ENCODE measurements at regions not wholly inside any gene's neighbourhood (a gene's known extent, or its start where the extent isn't known, plus 50 kb on each side); places are given as distances from the start of the nearest gene placed in this dataset.

DNA sequence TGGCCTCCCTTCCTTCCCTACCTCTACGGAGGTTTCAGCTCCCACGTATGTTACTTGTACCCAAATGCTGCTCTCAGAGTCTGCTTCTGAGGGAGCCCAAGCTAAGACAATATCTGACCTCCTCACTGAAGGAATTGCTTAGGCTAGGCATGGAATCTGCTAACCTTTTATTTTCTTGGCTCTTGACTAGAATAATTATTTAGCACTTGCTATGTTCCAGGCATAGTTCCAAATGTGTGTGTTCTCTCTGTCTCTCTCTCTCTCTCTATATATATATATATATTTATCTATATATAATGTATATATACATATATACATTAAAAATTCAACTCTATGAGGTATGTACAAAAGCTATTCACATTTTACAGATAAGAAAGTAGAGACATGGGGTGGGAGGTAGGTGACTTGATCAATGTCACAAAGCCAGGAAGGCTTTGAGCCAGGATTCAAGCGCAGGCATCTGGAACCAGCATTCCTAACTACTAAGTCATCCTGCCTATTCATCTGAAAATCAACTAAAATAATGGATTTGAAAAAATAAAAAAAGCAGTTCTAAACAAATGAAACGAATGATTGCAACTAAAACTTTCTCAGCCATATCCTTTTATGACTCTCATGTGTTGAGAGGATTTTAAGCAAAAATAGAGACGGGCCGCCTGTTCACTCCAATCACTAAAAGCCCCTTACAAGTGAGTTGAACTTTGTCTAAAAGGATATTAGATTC is 189.7 kb upstream of the JAG1 start:
- DNase-seq, result no peak

DNA sequence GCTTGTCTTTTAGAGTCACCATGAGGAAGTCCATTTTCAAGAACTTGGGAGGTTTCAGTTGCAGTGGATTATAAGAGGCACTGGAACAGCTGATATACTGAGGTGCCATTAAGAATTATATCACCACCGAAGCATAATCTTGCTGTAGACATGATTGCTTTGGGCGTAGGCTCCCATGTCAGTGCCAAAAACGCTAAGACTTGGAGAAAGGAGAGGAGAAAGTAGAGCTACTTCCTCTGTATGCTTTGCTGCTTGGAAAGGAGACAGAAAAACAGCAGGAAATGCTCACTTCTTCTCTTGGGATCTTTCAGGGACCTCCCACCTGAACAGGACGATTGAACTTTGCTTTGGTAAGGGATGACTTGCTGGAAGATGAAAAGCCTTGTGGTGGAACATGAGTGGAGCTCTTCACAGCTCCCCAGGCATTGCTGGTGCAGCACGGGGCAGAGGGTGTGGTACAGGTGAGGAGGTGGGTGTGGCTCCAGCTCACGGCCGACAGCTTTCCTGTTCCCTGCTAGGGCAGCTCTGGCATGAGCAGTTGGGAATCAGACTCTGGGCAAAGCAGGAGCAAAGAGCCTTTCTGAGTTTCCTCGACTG is 190.4 kb upstream of the JAG1 start:
- DNase-seq, result no peak

DNA sequence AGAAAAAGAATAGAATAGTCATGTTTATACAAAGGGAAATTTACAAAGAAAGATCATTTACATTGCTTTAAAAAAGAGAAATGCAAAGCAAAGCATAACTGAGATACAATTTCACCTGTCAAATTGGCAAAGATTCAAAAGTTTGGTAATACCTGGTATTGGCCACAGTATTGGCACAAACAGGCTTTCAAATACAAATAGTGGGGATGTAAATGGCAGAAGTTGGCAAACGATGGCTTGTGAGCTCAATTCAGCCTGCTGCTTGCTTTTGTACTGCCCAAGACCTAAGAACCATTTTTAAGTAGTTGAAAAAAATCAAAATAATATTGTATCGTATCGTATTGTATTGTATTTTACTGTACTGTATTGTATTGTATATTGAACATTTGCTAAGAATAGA is 194.5 kb upstream of the JAG1 start:
- no peak for DNase-seq

DNA sequence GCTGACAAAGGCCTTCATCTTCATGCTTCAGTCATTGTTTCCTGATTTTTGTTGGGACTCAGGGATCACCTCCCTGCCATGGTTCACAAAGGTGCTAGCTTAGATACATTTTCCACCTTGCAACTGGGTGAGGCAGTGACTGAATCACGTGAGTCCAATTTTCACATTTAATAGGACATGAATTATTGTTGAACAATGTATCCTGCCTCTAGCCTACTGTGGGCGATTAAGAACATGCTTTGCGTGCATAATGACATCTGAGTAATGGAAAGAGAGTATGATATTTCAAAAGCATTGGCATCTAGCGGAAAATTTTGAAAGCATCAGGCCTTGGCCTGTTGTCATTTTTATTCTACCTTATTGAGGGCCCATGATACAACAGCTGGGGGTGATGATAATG is 199.2 kb upstream of the JAG1 start:
- DNase-seq, result no peak

DNA sequence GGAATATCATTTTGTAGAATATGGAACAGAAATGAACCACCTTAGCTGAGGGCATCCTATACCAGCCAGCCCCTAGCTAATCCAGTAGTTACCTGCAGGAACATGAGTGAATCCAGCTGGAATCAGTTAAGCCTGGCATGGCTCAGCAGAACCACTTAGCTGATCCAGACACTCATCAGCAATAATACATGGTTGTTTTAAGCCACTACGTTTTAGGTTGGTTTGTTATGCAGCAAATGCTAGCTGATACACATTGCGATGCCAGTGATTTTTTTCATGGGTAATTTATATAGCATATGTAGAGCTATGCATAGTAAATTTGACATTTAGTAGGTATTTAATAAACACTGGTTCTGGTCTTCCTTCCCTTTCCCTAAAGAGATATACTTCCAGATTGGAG is 201.9 kb upstream of the JAG1 start:
- no peak for DNase-seq

- DNase-seq, result no peak
Measured at GRCh38 chr20:10876558-10876957, 202.8 kb upstream of the JAG1 start.

DNA sequence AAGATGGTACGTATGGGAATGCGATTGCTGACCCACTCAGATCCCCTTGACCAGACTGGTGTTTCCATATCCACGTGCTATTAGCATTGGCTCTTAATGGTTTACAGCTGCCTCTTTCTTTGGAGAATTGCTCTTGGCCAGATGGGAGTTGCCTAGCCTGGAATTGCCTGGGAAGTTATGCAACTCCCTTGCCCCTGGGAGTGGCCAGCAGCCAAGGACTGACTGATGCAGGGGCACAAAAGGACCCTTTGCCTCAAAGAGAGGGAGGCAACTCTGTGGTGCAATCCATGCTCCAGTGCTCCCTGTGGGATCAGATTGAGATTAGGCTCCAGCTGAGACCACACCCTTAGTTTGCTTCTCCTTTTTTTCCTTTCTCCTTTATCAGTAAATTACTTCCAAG is 203.5 kb upstream of the JAG1 start:
- DNase-seq, result no peak

DNA sequence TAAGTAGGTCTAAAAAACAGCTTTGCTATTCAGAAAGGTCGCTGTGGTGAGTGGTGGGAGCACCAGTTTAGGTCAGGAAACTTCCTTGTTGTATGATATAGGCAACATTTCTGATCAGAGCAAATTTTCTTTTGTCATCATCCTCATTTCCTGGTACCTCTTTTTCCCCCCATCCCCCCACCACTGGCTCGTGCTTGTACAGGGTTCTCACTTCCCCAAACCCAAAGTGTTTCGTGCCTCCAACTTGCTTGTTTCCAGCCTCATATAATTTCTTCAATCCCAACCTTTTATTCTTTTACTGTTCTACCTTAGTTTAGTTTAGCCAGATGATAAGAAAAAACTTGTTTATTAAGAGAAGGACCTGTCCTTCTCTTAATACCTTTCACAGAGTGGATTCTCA is 209.4 kb upstream of the JAG1 start:
- no peak for DNase-seq

DNA sequence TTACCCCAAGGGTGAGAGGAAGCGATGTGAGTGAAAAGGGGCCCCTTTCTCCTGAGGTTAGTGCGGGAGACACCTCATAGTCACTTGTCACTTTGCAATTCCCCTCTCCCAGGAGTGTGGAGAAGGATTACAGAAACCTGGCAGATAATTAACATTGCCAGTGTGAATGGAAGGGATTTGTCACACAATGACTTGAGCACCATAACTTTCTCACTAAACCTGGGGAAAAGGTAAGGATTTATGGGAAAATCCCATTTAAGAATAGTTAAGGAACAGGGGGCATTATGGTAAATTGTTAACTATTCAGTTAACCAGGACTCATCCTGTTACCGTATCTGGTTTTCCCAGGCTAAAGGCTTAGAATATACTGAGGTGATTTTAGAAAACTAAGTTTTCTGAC is 219.5 kb upstream of the JAG1 start:
- DNase-seq, result no peak

GRCh38 chr20:10897336-10897735 is 223.5 kb upstream of the JAG1 start:
- no peak for DNase-seq

DNA sequence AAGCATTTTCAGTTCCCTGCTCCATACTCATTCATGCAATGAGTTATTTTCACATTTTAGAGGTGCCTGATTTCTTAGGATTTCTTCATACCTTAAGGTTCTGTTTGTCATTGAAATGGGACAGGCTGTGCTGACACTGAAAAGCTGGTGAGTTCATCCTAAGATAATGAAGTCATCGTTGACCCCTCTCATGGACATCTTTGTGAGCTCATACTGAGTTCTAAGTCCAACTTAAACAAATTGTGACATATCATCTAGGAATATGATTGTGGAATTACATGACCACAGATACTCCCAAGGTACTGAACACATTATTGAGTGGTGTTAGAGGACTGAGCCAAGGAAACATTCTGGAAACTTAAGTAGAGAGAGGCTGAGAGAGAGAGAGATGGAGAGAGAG is 224.8 kb upstream of the JAG1 start:
- DNase-seq, result no peak

DNA sequence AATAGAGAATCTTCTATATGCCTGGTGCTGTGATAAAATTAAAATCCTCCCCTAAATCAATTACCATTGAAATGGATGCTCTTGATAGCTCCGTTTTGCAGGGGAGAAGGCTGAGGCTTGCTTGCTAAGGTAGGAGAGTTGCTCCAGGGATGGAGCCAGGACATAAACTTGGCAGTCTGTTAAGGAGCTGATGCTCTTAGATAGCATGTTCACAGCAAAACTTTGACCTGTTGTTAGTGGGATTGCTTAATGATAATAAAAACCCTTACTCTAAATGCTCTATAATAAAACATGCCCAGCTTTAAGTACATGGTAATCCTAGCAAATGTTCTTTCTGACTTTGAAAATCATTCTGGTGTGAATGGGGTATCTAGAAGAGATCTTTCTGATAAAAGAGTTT is 228.4 kb upstream of the JAG1 start:
- DNase-seq, result no peak

- no peak for DNase-seq
Measured at GRCh38 chr20:10902576-10903282, 228.9 kb upstream of the JAG1 start.

DNA sequence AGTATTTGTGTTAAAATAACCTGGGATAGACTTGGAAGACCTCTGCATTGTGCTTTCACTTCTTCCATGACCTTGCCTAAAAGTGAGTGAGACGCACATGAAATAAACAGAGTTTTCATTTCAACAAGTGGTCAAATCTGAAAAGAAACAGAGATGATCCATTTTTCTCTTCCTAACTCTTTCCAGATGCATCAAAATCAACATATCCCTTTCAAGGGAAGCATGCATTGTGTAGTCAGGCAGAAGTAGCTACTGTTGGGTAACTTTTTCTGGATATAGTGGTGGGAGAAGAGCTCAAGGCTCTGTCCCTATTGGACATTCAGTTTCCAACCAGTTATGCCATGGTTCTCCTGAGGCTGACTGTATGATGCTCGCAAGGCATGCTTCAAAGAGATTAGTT is 233.0 kb upstream of the JAG1 start:
- DNase-seq, result no peak

DNA sequence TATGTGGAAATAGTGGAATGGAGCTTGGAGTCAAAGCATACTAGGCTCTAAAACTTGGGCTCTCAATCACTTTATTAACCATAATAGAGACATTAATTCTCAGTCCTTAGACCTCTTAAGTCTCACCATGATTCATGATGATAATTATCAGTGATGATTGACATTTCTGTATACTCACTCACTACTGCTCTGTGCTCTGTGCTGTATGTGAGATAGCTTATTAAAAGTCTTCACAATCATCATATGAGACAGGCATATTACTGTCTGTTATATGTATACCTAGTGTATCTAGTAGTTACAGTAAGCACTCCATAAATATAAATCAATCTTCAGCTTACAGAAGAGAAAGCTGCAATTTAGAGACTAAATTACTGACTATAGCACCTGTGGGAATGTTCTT is 236.0 kb upstream of the JAG1 start:
- DNase-seq, result no peak

DNA sequence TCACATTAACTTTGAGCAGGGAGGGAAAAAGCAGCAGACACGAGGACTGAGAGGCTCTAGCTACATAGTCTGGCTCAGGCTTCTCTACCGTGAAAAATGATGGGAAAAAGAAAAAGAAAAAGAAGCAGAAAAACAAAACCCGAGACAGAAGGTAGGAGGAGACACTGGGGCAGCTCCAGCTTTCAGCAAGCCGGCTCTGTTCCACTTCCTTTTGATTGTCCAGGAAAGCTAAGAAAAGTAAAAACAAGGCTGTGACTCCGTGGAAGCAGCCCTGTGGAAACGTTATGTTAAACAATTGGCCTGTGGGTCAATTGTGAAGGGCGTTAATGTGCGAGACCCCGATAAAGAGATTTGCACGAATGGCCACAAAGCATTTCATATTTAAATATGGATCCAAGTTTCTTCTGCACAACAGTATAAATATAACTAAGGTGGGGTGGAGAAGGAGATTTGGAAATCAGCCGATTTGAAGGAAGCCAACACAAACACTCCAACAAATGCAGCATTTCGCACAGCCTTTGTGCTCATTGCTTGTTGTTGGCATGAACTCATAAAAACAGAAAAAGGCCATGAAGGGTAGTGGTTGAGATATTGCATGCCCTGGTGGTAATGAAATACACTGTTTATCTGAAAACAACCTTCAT is 236.9 kb upstream of the JAG1 start:
- no peak for DNase-seq

- DNase-seq, result no peak
Measured at GRCh38 chr20:10911298-10911697, 237.5 kb upstream of the JAG1 start.

- no peak for DNase-seq
Measured at GRCh38 chr20:10915815-10916214, 242.0 kb upstream of the JAG1 start.

GRCh38 chr20:10916312-10916711 is 242.5 kb upstream of the JAG1 start:
- no peak for DNase-seq

DNA sequence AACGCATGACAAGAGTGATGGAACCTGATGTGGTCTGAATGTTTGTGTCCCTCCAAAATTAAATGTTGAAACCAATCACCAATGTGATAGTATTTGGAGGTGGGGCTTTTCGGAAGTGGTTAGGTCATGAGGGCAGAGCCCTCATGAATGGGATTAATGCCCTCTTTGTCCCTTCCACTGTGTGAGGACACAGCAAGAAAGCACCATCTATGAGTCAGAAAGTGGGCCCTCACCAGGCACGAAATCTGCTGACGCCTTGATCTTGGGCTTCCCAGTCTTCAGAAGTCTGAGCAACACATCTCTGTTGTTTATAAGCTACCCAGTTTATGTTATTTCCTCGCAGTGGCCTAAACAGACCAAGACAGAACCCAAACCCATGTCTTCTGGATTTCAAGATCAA is 244.0 kb upstream of the JAG1 start:
- DNase-seq, result no peak

GRCh38 chr20:10919396-10920140 is 245.8 kb upstream of the JAG1 start:
- DNase-seq, result no peak

- no peak for DNase-seq
Measured at GRCh38 chr20:10920396-10920795, 246.6 kb upstream of the JAG1 start.

All from right kidney (tissue), 1 donor.